B cell (primary cell): ENCODE measurements at regions not wholly inside any gene's neighbourhood (a gene's known extent, or its start where the extent isn't known, plus 50 kb on each side); places are given as distances from the start of the nearest gene placed in this dataset.

Source experiments
- CTCF ChIP-seq: fragments of 200-600 bp; IDR thresholded peaks from one replicate; pipeline ENCODE4 v1.8.0; 2022; ENCODE audit warnings: antibody characterized with exemption, mild to moderate bottlenecking
- EZH2 ChIP-seq: IDR thresholded peaks from 2 replicates; pipeline ENCODE4 v1.6.1; 2012; ENCODE audit warnings: borderline replicate concordance, low read depth, mild to moderate bottlenecking, moderate library complexity, low read length; ENCODE audit not compliant: insufficient read depth, poor library complexity, severe bottlenecking

GRCh38 chr17:77610518-77610893, 348.0 kb upstream of the TNRC6C start:
- TF ChIP-seq CTCF (no peak), EZH2 (no peak)
